Glutamatergic neuron (in vitro differentiated cells): ENCODE measurements at regions not wholly inside any gene's neighbourhood (a gene's known extent, or its start where the extent isn't known, plus 50 kb on each side); places are given as distances from the start of the nearest gene placed in this dataset.

ENCODE experiments used
- DNase-seq: peaks from one replicate; pipeline ENCODE4 v3.0.0; 2022
- H3K27ac Mint-ChIP-seq: one replicate; pipeline ENCODE4 v1.8.0; 2020; ENCODE audit warnings: mild to moderate bottlenecking, mixed read lengths, inconsistent platforms; ENCODE audit not compliant: unreplicated experiment
- H3K27me3 Mint-ChIP-seq: one replicate; pipeline ENCODE4 v1.8.0; 2020; ENCODE audit warnings: mild to moderate bottlenecking, moderate library complexity, mixed read lengths, inconsistent platforms; ENCODE audit not compliant: unreplicated experiment
- H3K36me3 Mint-ChIP-seq: one replicate; pipeline ENCODE4 v1.8.0; 2020; ENCODE audit warnings: mild to moderate bottlenecking, mixed read lengths, inconsistent platforms; ENCODE audit not compliant: unreplicated experiment
- H3K4me1 Mint-ChIP-seq: one replicate; pipeline ENCODE4 v1.8.0; 2020; ENCODE audit warnings: mild to moderate bottlenecking, low read depth, mixed read lengths, inconsistent platforms; ENCODE audit not compliant: unreplicated experiment
- H3K4me3 Mint-ChIP-seq: one replicate; pipeline ENCODE4 v1.8.0; 2020; ENCODE audit warnings: mild to moderate bottlenecking, mixed read lengths, inconsistent platforms; ENCODE audit not compliant: unreplicated experiment
- H3K9me3 Mint-ChIP-seq: one replicate; pipeline ENCODE4 v1.8.0; 2020; ENCODE audit warnings: mild to moderate bottlenecking, moderate library complexity, mixed read lengths, inconsistent platforms; ENCODE audit not compliant: unreplicated experiment
- TF ChIP-seq, protein P1 (sequence below): fragments of 200-600 bp; sonication (generic); IDR thresholded peaks from one replicate; pipeline ENCODE4 v1.5.0; 2021; ENCODE audit not compliant: partially characterized antibody, unreplicated experiment

DNA sequence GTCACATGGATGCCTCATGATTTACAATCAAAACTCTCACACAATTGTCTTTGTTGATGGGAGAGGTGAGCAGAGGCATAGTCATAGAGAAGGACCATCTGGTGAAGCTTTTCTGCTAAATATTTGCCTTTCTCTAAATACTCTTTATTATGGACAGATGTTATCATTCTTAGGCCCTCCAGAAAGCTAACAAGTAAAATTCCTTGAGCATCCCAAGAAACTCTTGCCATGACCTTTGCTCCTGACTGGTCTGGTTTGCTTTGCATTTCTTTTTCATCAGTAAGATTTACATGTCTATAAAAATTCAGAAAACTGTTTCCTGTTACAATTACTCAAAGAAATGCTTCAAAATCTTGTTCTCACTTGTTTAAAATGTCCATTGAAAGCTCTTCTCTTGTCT lies 1336.6 kb upstream of the CDH8 start:
- Mint-ChIP-seq H3K27me3 (peaks cover 1% of the 10 kb centered on the region), H3K4me1 (no peaks in the 10 kb centered on the region), H3K4me3 (no peak overlapping the region), H3K9me3 (no peaks in the 10 kb centered on the region), H3K36me3 (no peaks in the 10 kb centered on the region), H3K27ac (no peak overlapping the region)
- TF ChIP-seq, protein P1, sequence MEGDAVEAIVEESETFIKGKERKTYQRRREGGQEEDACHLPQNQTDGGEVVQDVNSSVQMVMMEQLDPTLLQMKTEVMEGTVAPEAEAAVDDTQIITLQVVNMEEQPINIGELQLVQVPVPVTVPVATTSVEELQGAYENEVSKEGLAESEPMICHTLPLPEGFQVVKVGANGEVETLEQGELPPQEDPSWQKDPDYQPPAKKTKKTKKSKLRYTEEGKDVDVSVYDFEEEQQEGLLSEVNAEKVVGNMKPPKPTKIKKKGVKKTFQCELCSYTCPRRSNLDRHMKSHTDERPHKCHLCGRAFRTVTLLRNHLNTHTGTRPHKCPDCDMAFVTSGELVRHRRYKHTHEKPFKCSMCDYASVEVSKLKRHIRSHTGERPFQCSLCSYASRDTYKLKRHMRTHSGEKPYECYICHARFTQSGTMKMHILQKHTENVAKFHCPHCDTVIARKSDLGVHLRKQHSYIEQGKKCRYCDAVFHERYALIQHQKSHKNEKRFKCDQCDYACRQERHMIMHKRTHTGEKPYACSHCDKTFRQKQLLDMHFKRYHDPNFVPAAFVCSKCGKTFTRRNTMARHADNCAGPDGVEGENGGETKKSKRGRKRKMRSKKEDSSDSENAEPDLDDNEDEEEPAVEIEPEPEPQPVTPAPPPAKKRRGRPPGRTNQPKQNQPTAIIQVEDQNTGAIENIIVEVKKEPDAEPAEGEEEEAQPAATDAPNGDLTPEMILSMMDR = no peak
- DNase-seq = no peak

DNA sequence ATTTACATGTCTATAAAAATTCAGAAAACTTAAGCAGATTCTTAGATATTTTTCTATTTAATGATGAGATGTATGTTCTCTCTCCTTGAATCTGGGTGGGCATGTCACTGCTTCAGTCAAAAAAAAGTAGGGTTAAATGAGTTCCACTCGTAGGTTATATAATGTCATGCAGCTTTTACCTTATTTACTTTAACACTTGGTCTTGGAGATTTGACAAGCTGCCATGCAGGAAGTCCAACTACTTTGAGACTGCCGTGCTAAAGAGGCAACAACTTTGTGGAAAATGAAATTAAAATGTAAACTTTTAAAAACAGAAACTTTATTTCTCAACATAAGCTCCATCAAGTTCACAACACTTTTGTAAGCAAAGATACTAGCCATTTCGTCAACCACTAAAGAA lies 1336.0 kb upstream of the CDH8 start:
- peaks cover 1% of the 10 kb centered on the region for H3K27me3 Mint-ChIP-seq
- no peaks in the 10 kb centered on the region for H3K4me1 Mint-ChIP-seq
- H3K9me3 Mint-ChIP-seq = no peaks in the 10 kb centered on the region
- TF ChIP-seq, protein P1 = no peak
- H3K4me3 Mint-ChIP-seq = no peak overlapping the region
- H3K36me3 Mint-ChIP-seq = no peaks in the 10 kb centered on the region
- DNase-seq = no peak
- no peak overlapping the region for H3K27ac Mint-ChIP-seq

DNA sequence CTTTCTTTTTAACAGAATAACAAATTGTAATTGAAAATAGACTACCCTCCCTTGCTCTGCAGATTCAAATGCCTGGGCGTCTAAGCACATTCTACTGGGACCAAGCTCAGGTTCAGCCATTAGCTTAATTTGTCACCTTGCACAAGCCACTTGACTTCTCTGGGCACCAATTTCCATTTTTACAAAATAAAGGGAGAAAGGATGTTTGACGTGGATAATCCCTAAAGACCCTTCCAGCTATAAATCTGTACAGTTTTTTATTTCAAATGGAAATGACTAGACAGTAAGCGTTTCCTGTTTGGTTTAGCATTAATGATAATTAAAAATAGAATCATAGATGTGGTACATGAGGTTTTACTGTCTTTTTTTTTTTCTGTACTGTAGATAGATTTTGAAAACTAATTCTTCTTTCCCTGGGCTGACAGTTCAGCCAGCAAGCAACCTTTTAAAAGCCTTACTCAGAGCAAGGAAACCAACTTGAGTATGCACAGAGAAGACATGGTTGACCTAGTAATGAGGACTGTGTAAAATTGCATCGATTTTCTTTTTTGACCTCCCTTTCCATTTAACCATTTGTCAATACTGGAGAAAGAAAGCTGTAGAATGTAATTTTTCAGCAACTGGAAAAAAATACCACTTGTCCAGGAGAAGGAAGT lies 1329.5 kb upstream of the CDH8 start:
- TF ChIP-seq, protein P1 = no peak
- H3K27ac Mint-ChIP-seq = no peak overlapping the region
- no peaks in the 10 kb centered on the region for H3K27me3 Mint-ChIP-seq
- no peaks in the 10 kb centered on the region for H3K9me3 Mint-ChIP-seq
- no peak overlapping the region for H3K4me3 Mint-ChIP-seq
- peaks cover 1% of the 10 kb centered on the region for H3K4me1 Mint-ChIP-seq
- H3K36me3 Mint-ChIP-seq = no peaks in the 10 kb centered on the region
- DNase-seq = no peak

DNA sequence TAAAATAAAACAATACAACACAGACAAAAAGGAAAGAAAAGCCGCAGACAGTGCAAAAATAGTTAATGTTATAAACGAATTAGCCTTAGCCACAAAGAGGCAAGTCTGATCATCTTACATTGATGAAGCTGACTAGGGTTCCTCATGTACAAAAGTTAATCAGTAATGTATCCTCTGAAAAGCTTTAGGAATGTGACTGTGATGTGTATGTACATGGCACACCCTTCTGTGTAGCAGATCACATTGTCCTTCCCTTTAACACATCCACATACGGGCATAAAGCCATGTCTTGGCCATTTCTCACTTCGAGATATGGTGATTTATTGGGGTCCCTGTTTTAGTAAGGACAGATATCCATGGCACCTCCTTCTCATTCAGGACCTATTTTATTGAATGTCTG lies 1327.5 kb upstream of the CDH8 start:
- H3K9me3 Mint-ChIP-seq = no peaks in the 10 kb centered on the region
- H3K36me3 Mint-ChIP-seq = no peaks in the 10 kb centered on the region
- no peak overlapping the region for H3K27ac Mint-ChIP-seq
- no peaks in the 10 kb centered on the region for H3K27me3 Mint-ChIP-seq
- H3K4me1 Mint-ChIP-seq = peaks cover 1% of the 10 kb centered on the region
- no peak overlapping the region for H3K4me3 Mint-ChIP-seq
- TF ChIP-seq, protein P1 = no peak
- DNase-seq = no peak

DNA sequence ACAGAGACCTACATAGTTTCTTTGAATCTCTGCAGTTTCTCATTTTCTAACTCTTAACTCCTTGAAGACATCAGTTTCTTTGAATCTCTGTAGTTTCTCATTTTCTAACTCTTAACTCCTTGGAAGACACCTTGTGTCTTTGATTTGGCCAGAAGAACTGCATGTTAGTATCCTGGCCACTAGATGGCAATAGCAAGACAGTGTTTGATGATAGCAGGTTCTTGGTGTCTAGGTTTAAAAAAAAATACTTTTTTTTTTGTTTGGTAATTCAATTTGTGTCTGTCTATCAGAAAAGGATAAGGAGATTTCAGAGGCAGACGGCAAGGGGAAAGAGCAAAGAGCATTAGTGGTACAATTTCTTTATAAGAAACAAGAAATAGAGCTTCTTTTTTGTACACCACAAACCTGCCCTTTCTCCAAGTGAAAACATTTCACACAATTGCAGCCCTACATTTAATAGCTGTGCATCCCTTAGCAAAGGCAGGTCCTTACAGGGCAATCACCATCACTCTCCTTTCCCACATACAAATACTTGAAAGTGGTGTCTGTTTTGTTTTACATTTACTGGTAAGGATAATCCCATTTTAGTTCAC lies 1324.9 kb upstream of the CDH8 start:
- Mint-ChIP-seq H3K27ac (no peak overlapping the region), H3K36me3 (no peaks in the 10 kb centered on the region), H3K9me3 (no peaks in the 10 kb centered on the region), H3K27me3 (peaks cover 1% of the 10 kb centered on the region), H3K4me1 (peaks cover 1% of the 10 kb centered on the region), H3K4me3 (no peak overlapping the region)
- TF ChIP-seq, protein P1 = peak; percentile 80
- no peak for DNase-seq
